ENCODE measurements at regions not wholly inside any gene's neighbourhood (a gene's known extent, or its start where the extent isn't known, plus 50 kb on each side); places are given as distances from the start of the nearest gene placed in this dataset.

DNA sequence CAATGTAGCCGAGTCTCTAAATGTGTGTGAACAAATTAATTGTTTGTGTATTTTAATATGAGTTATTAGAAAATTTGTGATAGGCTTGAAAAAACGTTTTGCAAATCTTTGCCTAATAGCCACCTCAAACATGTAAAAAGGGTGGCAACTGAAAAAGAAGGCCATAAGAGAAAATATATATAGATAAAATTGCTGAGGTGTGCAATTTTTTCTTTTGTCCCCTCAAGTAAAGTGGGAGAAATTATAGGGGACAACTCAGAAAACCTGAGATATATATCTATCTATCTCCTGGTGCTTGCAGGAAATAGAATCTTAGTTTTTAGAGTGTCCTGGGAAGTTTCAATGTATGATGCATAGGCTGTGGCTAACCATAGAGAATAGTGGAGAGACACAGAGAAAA lies 201.4 kb upstream of the LRP1B start:
- CTCF ChIA-PET = no interaction called here
- no peaks in the 10 kb centered on the region for H3K4me1 Mint-ChIP-seq
- peaks cover 10% of the 10 kb centered on the region for H3K9me3 Mint-ChIP-seq
- H3K36me3 Mint-ChIP-seq = no peaks in the 10 kb centered on the region
- H3K27ac Mint-ChIP-seq = no peak overlapping the region
- no peak for DNase-seq
- no peak overlapping the region for H3K4me3 Mint-ChIP-seq
- H3K27me3 Mint-ChIP-seq = no peaks in the 10 kb centered on the region

DNA sequence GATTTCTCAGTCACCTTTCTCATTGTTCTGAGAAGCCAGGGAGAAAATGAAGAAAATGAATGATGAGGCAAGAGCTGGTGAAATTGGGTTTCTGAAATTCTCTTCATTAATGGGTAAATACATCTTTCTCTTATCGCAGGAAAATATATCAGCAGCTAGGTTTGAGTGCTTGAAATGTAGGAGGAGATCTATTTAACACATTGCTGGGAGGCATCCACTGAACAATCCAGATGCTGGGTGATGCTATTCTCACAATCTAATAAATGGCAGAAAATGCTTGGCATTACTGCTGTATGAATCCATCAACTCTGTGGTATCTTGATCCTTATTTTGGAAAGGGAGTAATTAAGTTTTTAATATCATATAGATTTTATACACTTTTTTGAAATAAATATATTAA lies 199.6 kb upstream of the LRP1B start:
- H3K27ac Mint-ChIP-seq = no peak overlapping the region
- H3K27me3 Mint-ChIP-seq = no peaks in the 10 kb centered on the region
- no peaks in the 10 kb centered on the region for H3K4me1 Mint-ChIP-seq
- peaks cover 10% of the 10 kb centered on the region for H3K9me3 Mint-ChIP-seq
- H3K4me3 Mint-ChIP-seq = no peak overlapping the region
- no peak for DNase-seq
- CTCF ChIA-PET = no interaction called here
- no peaks in the 10 kb centered on the region for H3K36me3 Mint-ChIP-seq

DNA sequence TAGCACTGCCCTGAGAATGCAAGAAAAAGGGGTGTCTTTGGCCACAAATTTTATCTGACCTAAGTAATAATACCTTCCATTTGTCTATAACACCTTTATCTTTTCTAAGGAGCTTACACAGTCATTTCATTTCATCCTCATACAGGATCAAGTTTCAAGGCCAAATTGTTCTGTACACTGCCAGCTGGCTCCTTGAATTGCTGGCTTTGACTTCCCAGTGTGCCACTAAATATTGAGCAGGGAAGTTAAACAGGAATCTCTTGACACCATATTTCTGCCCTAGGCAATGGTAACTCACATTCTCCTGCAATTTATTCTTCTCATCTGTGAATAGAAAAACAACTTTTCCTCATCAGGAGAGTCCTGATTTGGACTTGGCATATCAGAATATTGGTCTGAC lies 195.1 kb upstream of the LRP1B start:
- H3K36me3 Mint-ChIP-seq = no peaks in the 10 kb centered on the region

DNA sequence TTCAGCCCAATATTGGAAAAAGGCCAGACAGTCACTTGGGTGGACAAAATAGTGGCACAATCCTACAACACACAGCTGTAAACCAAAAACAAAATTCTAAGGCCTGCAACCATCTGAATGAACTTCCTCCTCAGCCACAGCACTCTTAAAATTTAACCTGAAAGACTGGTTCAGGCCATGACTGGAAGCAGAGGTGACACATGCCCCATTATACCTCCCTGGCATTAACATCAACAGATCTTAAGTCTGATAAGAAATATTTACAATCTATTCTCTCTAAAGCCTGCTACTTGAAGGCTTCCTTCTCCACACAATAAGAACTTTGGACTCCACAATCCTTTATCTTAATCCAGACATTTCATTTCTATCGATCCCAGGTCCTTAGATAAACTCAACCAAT lies 192.4 kb upstream of the LRP1B start:
- H3K4me3 Mint-ChIP-seq = no peak overlapping the region
- H3K4me1 Mint-ChIP-seq = no peaks in the 10 kb centered on the region
- H3K27ac Mint-ChIP-seq = no peak overlapping the region
- no peaks in the 10 kb centered on the region for H3K27me3 Mint-ChIP-seq
- no peak for DNase-seq
- H3K9me3 Mint-ChIP-seq = no peaks in the 10 kb centered on the region
- no peaks in the 10 kb centered on the region for H3K36me3 Mint-ChIP-seq
- CTCF ChIA-PET = no interaction called here

More for the DNA sequence above, 195.1 kb upstream of the LRP1B start:
- DNase-seq = no peak
- Mint-ChIP-seq H3K9me3 (peaks cover 2% of the 10 kb centered on the region), H3K4me1 (no peaks in the 10 kb centered on the region), H3K27ac (no peak overlapping the region), H3K4me3 (no peak overlapping the region), H3K27me3 (no peaks in the 10 kb centered on the region)
- CTCF ChIA-PET = interaction anchor here (0.6 kb wide), 1 partner anchor 523 kb away, joined by 5 read pairs; no protein-coding TSS in a partner anchor

DNA sequence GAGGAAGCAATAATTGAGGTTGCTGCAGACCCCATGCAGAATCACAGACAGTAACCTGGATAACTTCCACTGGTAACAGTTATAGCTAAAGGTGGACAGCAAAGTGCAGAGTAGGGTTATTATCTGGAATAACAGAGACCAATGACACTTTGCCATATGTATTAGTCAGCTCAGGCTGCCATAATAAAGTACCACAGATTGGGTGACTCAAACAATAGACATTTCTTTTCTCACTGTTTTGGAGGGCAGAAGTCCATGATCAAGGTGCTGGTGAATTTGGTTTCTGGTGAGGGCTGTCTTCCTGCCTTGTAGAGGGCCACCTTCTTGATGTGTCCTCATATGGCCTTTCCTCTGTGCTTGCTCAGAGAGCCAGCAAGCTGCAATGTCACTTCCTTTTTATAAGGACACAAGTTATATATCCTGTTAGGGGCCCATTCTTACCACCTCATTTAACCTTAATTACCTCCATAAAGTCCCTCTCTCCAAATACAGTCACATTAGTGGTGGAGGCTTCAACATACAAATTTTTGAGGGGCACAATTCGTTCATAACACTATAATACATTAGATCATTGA lies 191.0 kb upstream of the LRP1B start:
- CTCF ChIA-PET = no interaction called here
- no peak overlapping the region for H3K4me3 Mint-ChIP-seq
- DNase-seq = no peak
- no peak overlapping the region for H3K27ac Mint-ChIP-seq
- H3K4me1 Mint-ChIP-seq = no peaks in the 10 kb centered on the region
- H3K27me3 Mint-ChIP-seq = no peaks in the 10 kb centered on the region
- no peaks in the 10 kb centered on the region for H3K36me3 Mint-ChIP-seq
- no peaks in the 10 kb centered on the region for H3K9me3 Mint-ChIP-seq

DNA sequence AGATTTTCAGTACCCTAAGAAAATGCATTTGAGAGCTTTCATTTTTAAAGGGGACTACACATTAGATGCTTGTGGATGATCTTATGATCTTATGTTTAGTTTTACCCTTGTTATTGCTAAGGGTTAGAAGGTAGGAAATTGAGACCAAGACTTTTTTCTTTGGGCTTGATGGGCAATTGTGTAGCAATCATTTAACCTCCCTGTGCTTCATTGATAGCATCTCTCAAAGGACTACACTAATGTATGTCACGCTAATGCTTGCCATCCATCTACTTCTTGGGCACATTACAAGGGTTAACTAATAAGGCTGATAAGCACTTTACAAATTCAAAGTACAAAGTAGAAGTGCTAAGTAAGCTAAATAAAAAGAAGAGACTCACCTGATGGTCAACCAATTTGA lies 189.3 kb upstream of the LRP1B start:
- Mint-ChIP-seq H3K4me1 (no peaks in the 10 kb centered on the region), H3K9me3 (no peaks in the 10 kb centered on the region), H3K4me3 (no peak overlapping the region), H3K36me3 (no peaks in the 10 kb centered on the region), H3K27me3 (no peaks in the 10 kb centered on the region), H3K27ac (no peak overlapping the region)
- DNase-seq = no peak
- CTCF ChIA-PET = no interaction called here

DNA sequence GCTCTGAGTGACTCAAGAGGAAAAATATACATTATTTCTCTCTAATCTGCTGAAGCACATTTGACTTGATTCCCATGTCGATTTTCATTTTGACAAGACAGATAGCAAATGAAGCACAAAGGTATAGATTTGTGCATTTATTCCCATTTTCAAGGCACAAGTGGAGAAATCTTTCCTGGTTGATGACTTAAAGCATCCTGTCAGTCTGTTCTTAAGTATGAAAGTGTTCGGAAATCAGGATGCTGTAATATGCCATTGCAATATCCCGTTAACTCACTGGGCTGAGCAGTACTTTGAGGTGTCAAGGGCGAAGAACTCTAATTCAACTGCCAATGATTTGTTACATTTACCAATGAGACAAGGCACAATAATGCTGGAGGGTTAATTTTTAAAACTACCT lies 185.2 kb upstream of the LRP1B start:
- CTCF ChIA-PET = no interaction called here
- Mint-ChIP-seq H3K4me1 (no peaks in the 10 kb centered on the region), H3K9me3 (peaks cover 6% of the 10 kb centered on the region), H3K36me3 (no peaks in the 10 kb centered on the region), H3K27ac (no peak overlapping the region), H3K27me3 (no peaks in the 10 kb centered on the region), H3K4me3 (no peak overlapping the region)
- DNase-seq = no peak

DNA sequence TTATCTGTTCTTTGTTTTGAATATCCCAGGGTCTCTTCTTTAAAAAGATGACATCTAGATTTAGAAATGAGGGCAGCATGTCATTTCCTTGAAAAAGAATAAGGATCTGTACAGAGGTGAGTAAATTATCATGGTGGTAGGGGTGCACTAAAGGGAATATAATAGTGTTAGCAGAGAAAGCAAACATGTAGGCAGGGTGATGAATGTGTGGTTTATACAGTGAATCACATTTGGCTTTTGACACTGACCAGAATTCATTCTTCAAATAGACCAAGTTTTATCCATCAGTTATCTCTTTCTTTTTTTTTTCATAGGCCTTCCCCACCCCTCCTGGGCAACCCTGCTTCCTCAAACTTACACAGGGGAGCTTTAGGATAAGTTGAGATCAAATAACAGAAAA lies 184.5 kb upstream of the LRP1B start:
- Mint-ChIP-seq H3K27me3 (no peaks in the 10 kb centered on the region), H3K9me3 (peaks cover 10% of the 10 kb centered on the region), H3K36me3 (no peaks in the 10 kb centered on the region), H3K4me3 (no peak overlapping the region), H3K27ac (no peak overlapping the region), H3K4me1 (no peaks in the 10 kb centered on the region)
- DNase-seq = no peak
- CTCF ChIA-PET = no interaction called here

DNA sequence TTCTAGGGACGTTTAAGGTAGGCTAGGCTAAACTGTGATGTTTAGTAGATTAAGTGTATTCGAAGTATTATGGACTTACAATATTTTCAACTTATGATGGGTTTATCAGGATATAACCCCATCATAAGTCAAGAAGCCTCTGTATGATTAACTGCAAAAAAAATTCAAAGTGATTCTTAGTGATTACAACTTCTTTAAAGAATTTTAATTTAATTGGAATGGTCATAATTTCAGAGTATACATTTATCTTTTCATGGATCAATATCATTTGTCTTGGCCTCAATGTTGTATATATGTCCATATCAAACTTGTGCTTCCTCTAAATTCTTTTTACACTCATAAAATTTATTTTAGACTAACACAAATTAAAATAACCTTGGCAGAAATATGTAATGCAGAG lies 183.3 kb upstream of the LRP1B start:
- no peaks in the 10 kb centered on the region for H3K4me1 Mint-ChIP-seq
- no peaks in the 10 kb centered on the region for H3K27me3 Mint-ChIP-seq
- no peak overlapping the region for H3K27ac Mint-ChIP-seq
- H3K4me3 Mint-ChIP-seq = no peak overlapping the region
- no peaks in the 10 kb centered on the region for H3K36me3 Mint-ChIP-seq
- H3K9me3 Mint-ChIP-seq = peaks cover 17% of the 10 kb centered on the region
- no peak for DNase-seq
- CTCF ChIA-PET = no interaction called here

DNA sequence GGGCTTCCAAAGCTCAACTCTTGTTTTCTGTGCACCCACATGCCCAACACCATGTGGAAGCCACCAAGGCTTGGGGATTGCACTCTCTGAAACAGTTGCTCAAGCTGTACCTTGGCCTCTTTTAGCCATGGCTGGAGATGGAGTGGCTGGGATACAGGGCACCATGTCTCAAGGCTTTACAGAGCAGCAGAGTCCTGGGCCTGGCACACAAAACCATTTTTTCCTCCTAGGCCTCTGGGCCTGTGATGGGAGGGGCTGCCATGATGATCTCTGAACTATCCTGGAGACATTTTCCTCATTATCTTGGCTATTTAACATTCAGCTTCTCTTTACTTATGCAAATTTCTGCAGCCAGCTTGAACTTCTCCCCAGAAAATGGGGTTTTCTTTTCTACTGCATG lies 179.7 kb upstream of the LRP1B start:
- Mint-ChIP-seq H3K36me3 (no peaks in the 10 kb centered on the region), H3K4me3 (no peak overlapping the region), H3K27ac (no peak overlapping the region), H3K4me1 (no peaks in the 10 kb centered on the region), H3K27me3 (no peaks in the 10 kb centered on the region), H3K9me3 (peaks cover 17% of the 10 kb centered on the region)
- CTCF ChIA-PET = no interaction called here
- no peak for DNase-seq

DNA sequence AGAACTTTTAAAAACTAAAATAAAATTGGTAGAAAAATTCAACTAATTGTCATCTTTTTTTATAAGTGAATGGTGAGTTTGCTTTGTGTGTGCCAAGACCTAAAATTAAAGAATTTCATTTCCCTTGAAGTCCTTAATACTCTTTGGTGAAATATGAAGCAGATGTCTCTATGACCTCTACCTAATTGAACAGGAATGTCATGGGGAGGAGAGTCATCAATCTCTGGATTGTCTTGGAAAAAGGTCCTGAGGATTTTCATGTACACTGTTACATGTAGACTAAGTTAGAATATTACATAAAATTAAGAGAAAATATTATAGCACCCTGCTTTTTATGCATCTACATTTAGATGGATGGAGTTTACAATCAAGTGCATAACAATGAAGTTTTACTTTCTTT lies 177.9 kb upstream of the LRP1B start:
- DNase-seq = no peak
- CTCF ChIA-PET = no interaction called here
- no peaks in the 10 kb centered on the region for H3K4me1 Mint-ChIP-seq
- no peak overlapping the region for H3K4me3 Mint-ChIP-seq
- H3K27ac Mint-ChIP-seq = no peak overlapping the region
- H3K36me3 Mint-ChIP-seq = no peaks in the 10 kb centered on the region
- no peaks in the 10 kb centered on the region for H3K27me3 Mint-ChIP-seq
- H3K9me3 Mint-ChIP-seq = peaks cover 20% of the 10 kb centered on the region

DNA sequence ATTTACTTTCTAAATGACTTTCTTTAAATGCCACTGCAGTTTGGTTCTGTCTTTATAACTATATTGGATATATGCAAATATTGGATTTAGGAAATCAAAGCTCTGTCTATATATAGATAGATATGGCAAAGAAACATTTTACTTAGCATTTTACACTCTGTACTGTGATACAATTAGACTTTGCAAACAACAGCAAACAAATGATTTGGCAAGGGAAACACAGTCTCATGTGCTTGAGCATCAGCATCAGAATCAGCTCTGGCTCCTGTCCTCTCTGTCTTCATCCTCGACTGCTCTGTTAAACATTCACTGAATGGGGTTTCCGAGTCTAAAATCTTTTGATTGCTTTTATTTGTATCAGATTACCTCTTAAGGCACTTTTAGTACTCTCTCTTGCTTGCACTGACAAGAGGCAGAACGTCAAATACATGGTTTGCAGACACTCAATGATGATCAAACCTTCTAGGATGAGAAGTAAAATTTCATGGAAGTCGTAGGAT lies 176.8 kb upstream of the LRP1B start:
- no peak for DNase-seq
- Mint-ChIP-seq H3K4me3 (no peak overlapping the region), H3K36me3 (no peaks in the 10 kb centered on the region), H3K4me1 (no peaks in the 10 kb centered on the region), H3K27ac (no peak overlapping the region), H3K9me3 (peaks cover 27% of the 10 kb centered on the region), H3K27me3 (no peaks in the 10 kb centered on the region)
- CTCF ChIA-PET = no interaction called here

DNA sequence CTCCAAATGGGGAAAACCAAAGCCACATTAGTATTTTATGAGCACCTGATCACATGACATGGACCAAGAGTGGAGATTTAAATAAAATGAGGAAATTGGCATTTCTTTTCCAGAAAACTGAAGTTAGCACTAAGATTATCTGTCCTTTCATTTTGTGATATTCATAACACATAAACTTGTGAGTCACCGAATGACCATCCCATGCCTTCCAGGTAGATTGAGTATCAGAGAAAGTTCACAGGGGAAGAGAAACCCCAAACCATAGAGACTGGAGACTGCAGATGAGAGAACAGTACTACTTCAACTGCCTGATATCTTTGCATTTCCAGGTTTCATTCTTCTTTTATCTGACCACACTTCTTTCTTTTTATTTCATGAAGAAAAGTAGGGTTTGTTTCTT lies 176.3 kb upstream of the LRP1B start:
- peaks cover 27% of the 10 kb centered on the region for H3K9me3 Mint-ChIP-seq
- no peaks in the 10 kb centered on the region for H3K4me1 Mint-ChIP-seq
- H3K27ac Mint-ChIP-seq = no peak overlapping the region
- DNase-seq = no peak
- no peaks in the 10 kb centered on the region for H3K36me3 Mint-ChIP-seq
- no peak overlapping the region for H3K4me3 Mint-ChIP-seq
- H3K27me3 Mint-ChIP-seq = no peaks in the 10 kb centered on the region
- CTCF ChIA-PET = no interaction called here

DNA sequence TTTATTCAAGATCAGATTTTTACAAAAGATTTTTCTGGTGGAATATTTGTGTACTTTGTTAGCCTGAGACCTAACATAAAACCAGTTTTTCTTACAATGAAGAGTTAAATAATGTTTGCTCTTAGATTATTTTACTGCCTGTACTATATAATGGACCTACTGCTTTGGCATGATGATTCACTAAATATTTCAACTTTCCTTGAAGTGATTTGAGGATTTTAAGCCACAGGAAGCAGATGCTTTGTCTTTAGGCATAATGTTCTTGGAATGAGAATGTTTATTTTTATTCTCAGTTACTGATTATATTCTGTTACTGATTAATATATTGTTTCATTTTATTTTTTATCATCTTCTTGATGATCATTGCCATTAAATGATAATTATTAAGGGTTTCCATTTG lies 175.3 kb upstream of the LRP1B start:
- no peak for DNase-seq
- no peaks in the 10 kb centered on the region for H3K4me1 Mint-ChIP-seq
- no peak overlapping the region for H3K27ac Mint-ChIP-seq
- CTCF ChIA-PET = no interaction called here
- H3K27me3 Mint-ChIP-seq = no peaks in the 10 kb centered on the region
- no peak overlapping the region for H3K4me3 Mint-ChIP-seq
- H3K36me3 Mint-ChIP-seq = no peaks in the 10 kb centered on the region
- peaks cover 23% of the 10 kb centered on the region for H3K9me3 Mint-ChIP-seq

DNA sequence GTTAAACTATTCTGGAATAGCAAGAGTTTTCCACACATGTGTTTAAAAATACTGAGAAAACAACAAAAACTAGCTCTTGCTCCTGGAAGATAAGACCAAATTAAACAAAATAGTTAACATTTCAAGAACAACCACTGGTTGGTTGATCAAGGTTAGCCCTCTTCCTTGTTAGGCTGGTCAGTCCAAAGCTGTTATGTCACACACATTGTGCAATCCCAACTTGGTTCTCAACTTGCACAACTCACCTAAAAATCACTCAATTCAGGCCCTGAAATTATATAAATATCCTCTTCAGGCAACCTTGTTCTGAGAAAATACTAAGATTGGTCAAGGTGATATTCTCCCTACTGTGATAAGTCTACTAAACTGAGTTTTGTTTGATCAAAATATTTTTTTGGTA lies 169.7 kb upstream of the LRP1B start:
- Mint-ChIP-seq H3K27me3 (no peaks in the 10 kb centered on the region), H3K9me3 (peaks cover 14% of the 10 kb centered on the region), H3K4me1 (no peaks in the 10 kb centered on the region), H3K4me3 (no peak overlapping the region), H3K27ac (no peak overlapping the region), H3K36me3 (no peaks in the 10 kb centered on the region)
- CTCF ChIA-PET = no interaction called here
- no peak for DNase-seq

DNA sequence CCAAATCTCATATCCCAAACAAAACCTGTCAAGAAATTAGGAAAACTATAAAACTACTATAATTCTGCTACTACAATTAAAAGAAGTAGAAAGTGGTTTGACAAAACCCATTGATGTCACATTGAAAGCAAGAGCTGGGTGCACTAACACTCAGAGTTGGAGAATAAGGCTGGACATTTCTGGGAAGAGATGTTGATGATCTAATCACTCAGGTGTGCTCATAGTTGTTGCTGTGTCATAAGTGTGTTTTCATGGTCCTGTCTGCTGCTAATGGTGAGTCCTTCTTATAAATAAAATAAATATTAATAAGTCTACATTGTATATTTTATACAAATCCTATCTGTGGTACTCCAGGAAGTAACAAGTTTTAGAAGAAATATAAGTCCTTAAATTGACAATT lies 168.2 kb upstream of the LRP1B start:
- Mint-ChIP-seq H3K4me1 (no peaks in the 10 kb centered on the region), H3K9me3 (peaks cover 18% of the 10 kb centered on the region), H3K27me3 (no peaks in the 10 kb centered on the region), H3K27ac (no peak overlapping the region), H3K36me3 (no peaks in the 10 kb centered on the region), H3K4me3 (no peak overlapping the region)
- DNase-seq = no peak
- CTCF ChIA-PET = no interaction called here

All from activated naive CD4-positive, alpha-beta T cell treated with anti-CD3 and anti-CD28 coated beads, Interleukin-2, amount 10 ng/mL, durations not matched to agents 7 days and 5 days (primary cell).